Panc1 (cell line): ENCODE measurements at regions not wholly inside any gene's neighbourhood (a gene's known extent, or its start where the extent isn't known, plus 50 kb on each side); places are given as distances from the start of the nearest gene placed in this dataset.

ENCODE experiments used
- ATAC-seq: fragments of 200-7000 bp; cut with Tn5 transposase; 2 replicates; pipeline ENCODE4 v1.9.1; 2020; ENCODE audit warnings: mild to moderate bottlenecking, moderate library complexity
- BruUV-seq: library from RNA; stranded (reverse); fragments of 400-500 nt; replicated peaks from 2 replicates; lab custom pipeline; 2021; lab: Mats Ljungman, UMichigan
- CTCF ChIA-PET: fragments of 300-600 bp; sonication (Branson Sonifier 250); formaldehyde crosslinking; loops from one replicate; lab custom pipeline; 2022; ENCODE audit warnings: antibody characterized with exemption; lab: Charles Lee
- POLR2A ChIA-PET: fragments of 300-600 bp; sonication (Branson Sonifier 250); formaldehyde crosslinking; loops from one replicate; lab custom pipeline; 2022; ENCODE audit warnings: antibody characterized with exemption; lab: Charles Lee
- DNase-seq: peaks from one replicate; pipeline ENCODE4 v3.0.0-alpha.2; 2010; ENCODE audit warnings: low read depth, low spot score
- H3K27ac ChIP-seq: 2 replicates; pipeline ENCODE4 v1.5.1; 2011; ENCODE audit warnings: mild to moderate bottlenecking, low read length, inconsistent platforms
- H3K27me3 ChIP-seq: fragments of 200-500 bp; sonication (Bioruptor generic); 2 replicates; pipeline ENCODE4 v1.6.0; 2014; ENCODE audit warnings: low read length, inconsistent platforms; ENCODE audit not compliant: control insufficient read depth, insufficient read depth
- H3K36me3 ChIP-seq: fragments of 200-500 bp; sonication (Bioruptor generic); 2 replicates; pipeline ENCODE4 v1.5.1; 2014; ENCODE audit warnings: inconsistent platforms, mild to moderate bottlenecking, low read length, moderate library complexity; ENCODE audit not compliant: control insufficient read depth, insufficient read depth
- H3K4me1 ChIP-seq: 2 replicates; pipeline ENCODE4 v1.5.1; 2011; ENCODE audit warnings: inconsistent platforms, mild to moderate bottlenecking, low read length, moderate library complexity; ENCODE audit not compliant: control insufficient read depth, insufficient read depth
- H3K4me3 ChIP-seq, 2 experiments: 2 replicates each; pipeline ENCODE4 v1.5.1; 2011 to 2012; ENCODE audit warnings: low read depth in 2 of 2, low read length in 2 of 2, mild to moderate bottlenecking in 2 of 2, inconsistent platforms in 1 of 2, moderate library complexity in 1 of 2
- H3K9me3 ChIP-seq: fragments of 200-500 bp; sonication (Bioruptor generic); 2 replicates; pipeline ENCODE4 v1.5.1; 2014; ENCODE audit warnings: low read depth, mild to moderate bottlenecking, inconsistent platforms, low read length, moderate library complexity; ENCODE audit not compliant: control insufficient read depth, insufficient read depth
- CTCF ChIP-seq: fragments of 450-650 bp; IDR thresholded peaks from 2 replicates; pipeline ENCODE4 v1.5.1; 2017; ENCODE audit warnings: mild to moderate bottlenecking
- POLR2AphosphoS5 ChIP-seq: IDR thresholded peaks from 2 replicates; pipeline ENCODE4 v1.6.1; 2012; ENCODE audit warnings: mild to moderate bottlenecking, low read depth, low read length, moderate library complexity
- REST ChIP-seq, 2 experiments: IDR thresholded peaks; 2 replicates each; pipeline ENCODE4 v1.6.1; 2011 to 2012; ENCODE audit warnings: low read depth in 2 of 2, control low read depth in 1 of 2, low read length in 1 of 2, mild to moderate bottlenecking in 1 of 2, moderate library complexity in 1 of 2; ENCODE audit not compliant: insufficient read depth in 1 of 2
- SIN3A ChIP-seq: IDR thresholded peaks from 2 replicates; pipeline ENCODE4 v1.6.1; 2012; ENCODE audit warnings: low read depth, mild to moderate bottlenecking, low read length, moderate library complexity, borderline replicate concordance; ENCODE audit not compliant: insufficient read depth
- TCF7L2 ChIP-seq: IDR thresholded peaks from 2 replicates; pipeline ENCODE4 v1.6.1; 2011; ENCODE audit warnings: mild to moderate bottlenecking, low read depth, low read length, inconsistent platforms
- in situ Hi-C: cut with HindIII; loops from 2 replicates; pipeline ENCODE4 v1.10.0; 2016; ENCODE audit warnings: low sequenced_read_pairs, low pct_unique_long_range_greater_than_20kb
- intact Hi-C: fragments of 100-400 bp; cut with micrococcal nuclease; formaldehyde crosslinking; loops from one replicate; pipeline ENCODE4 v1.10.0; 2022; ENCODE audit not compliant: unreplicated experiment

GRCh38 chr4:24266951-24267722, 317.2 kb downstream of the DHX15 start:
- in situ Hi-C loops: no loop called here
- no peak overlapping the region for H3K27ac ChIP-seq
- no peaks in the 10 kb centered on the region for H3K9me3 ChIP-seq
- ChIA-PET POLR2A (no interaction called here), CTCF (no interaction called here)
- H3K36me3 ChIP-seq: no peaks in the 10 kb centered on the region
- DNase-seq: no peak
- intact Hi-C loops: no loop called here
- no peaks in the 10 kb centered on the region for H3K4me1 ChIP-seq
- no peak for ATAC-seq
- H3K27me3 ChIP-seq: no peaks in the 10 kb centered on the region
- H3K4me3 ChIP-seq: no peak overlapping the region
- TF ChIP-seq REST (IDR thresholded peaks at IDR 0.05; ENCODE audit: insufficient read depth in 1 of 2, low read depth in 2 of 2, low read length in 1 of 2) (no peak), SIN3A (no peak), POLR2AphosphoS5 (no peak), CTCF (no peak), TCF7L2 (no peak)
- no TSS peak for BruUV-seq

GRCh38 chr4:24265989-24266388, 318.4 kb downstream of the DHX15 start:
- ChIA-PET POLR2A (no interaction called here), CTCF (no interaction called here)
- intact Hi-C loops (no loop called here), in situ Hi-C loops (no loop called here)
- no peaks in the 10 kb centered on the region; the same call in 1 of the 2 replicates for H3K27me3 ChIP-seq
- BruUV-seq: no TSS peak
- no peak for ATAC-seq
- no peaks in the 10 kb centered on the region for H3K36me3 ChIP-seq
- TF ChIP-seq REST (IDR thresholded peaks at IDR 0.05; ENCODE audit: insufficient read depth in 1 of 2, low read depth in 2 of 2, low read length in 1 of 2) (no peak), SIN3A (no peak)
- H3K9me3 ChIP-seq: no peaks in the 10 kb centered on the region
- no peak overlapping the region for H3K4me3 ChIP-seq
- H3K4me1 ChIP-seq: no peaks in the 10 kb centered on the region
- H3K27ac ChIP-seq: no peak overlapping the region
- no peak for DNase-seq
